ENCODE measurements at regions not wholly inside any gene's neighbourhood (a gene's known extent, or its start where the extent isn't known, plus 50 kb on each side); places are given as distances from the start of the nearest gene placed in this dataset.

DNA sequence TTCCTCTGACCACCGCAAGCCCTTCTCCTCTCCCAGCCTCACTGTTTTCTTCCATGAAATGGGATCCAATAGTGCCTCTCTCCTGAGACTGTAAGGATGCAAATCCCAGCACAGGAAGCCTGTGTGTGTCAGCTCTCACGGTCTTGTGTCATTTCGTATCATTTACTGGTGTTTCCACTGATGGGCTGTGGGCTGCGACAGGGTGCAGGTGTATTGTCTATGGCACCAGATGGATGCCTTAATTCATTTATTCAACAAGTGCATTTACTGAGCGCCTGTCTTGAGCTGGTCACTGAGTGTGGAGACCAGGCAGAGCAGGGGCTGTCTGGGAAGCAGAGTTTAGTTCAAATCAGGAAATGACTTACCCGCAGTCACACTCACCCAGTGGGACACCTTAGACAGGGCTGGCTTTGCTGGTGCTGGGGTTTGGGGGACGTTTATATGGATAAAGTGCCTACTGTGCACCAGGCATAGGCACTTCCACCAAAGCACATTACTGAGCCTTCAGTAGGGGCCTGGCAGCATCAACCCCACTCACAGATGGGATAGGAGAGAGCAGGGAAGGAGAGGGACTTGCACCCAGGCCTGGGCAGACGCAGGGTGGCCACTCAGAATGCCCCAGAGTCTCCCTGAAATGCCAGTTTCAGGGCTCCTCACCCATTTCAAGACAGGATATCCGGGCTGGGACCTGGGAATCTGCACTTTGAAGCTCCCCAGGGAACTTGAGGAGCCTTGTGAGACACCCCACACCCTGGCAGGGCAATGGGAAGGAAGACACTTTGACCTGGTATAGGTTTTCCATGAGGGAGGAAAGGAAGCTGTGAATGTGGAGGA lies 398.9 kb downstream of the MATN1 start:
- no peak overlapping the region for H3K4me3 ChIP-seq (replicated peaks in 1 of 3; ENCODE audit: insufficient read depth in 1 of 3, low read depth in 2 of 3, low read length in 3 of 3)
- H2AFZ ChIP-seq (ENCODE audit: low read length): no peak overlapping the region
- BruUV-seq (replicated peaks): no TSS peak
- DNase-seq (ENCODE audit: low spot score): no peak
- H3K27me3 ChIP-seq (ENCODE audit: control insufficient read depth in 1 of 2, insufficient read depth in 2 of 2, low read length in 2 of 2): peaks cover 1 to 4% of the 10 kb centered on the region in 2 experiments; a peak in 2 of 5 replicates
- no peaks in the 10 kb centered on the region for H3K79me2 ChIP-seq (ENCODE audit: insufficient read depth, low read length)
- H3K9me3 ChIP-seq (ENCODE audit: low read length): no peaks in the 10 kb centered on the region
- no peak overlapping the region for H3K27ac ChIP-seq (ENCODE audit: extremely low read length, insufficient read depth, low read length)
- no peak overlapping the region for H3K4me2 ChIP-seq (ENCODE audit: low read depth, low read length)
- H3K36me3 ChIP-seq (replicated peaks in 1 of 2; ENCODE audit: control insufficient read depth in 1 of 2, insufficient read depth in 2 of 2, low read length in 2 of 2): no peaks in the 10 kb centered on the region
- POLR2A ChIA-PET: no interaction called here
- no peak for FAIRE-seq
- H3K9ac ChIP-seq (ENCODE audit: insufficient read depth, low read depth, low read length): no peak overlapping the region
- no peaks in the 10 kb centered on the region for H4K20me1 ChIP-seq (ENCODE audit: insufficient read depth, low read length)
- no peaks in the 10 kb centered on the region for H3K4me1 ChIP-seq (ENCODE audit: insufficient read depth, low read length)
- no peak for TF ChIP-seq CENPX (CRISPR knock-in tag; IDR thresholded peaks at IDR 0.05)
- TF ChIP-seq ZNF33B (CRISPR knock-in tag; IDR thresholded peaks at IDR 0.05): no peak
- no peak for TF ChIP-seq NCOA2 (CRISPR knock-in tag; IDR thresholded peaks at IDR 0.05)
- TF ChIP-seq GFI1 (CRISPR knock-in tag; IDR thresholded peaks at IDR 0.05; ENCODE audit: borderline replicate concordance): no peak
- TF ChIP-seq SAP130 (CRISPR knock-in tag; IDR thresholded peaks at IDR 0.05; ENCODE audit: low read depth): no peak
- no peak for TF ChIP-seq YEATS2 (CRISPR knock-in tag; IDR thresholded peaks at IDR 0.05; ENCODE audit: borderline replicate concordance)
- TF ChIP-seq MAFG (CRISPR knock-in tag; IDR thresholded peaks at IDR 0.05): no peak
- TF ChIP-seq KAT7 (CRISPR knock-in tag; IDR thresholded peaks at IDR 0.05; ENCODE audit: borderline replicate concordance): no peak
- no peak for TF ChIP-seq ZFYVE20 (CRISPR knock-in tag; IDR thresholded peaks at IDR 0.05; ENCODE audit: borderline replicate concordance, low read depth)
- no peak for TF ChIP-seq ZNF652 (CRISPR knock-in tag; IDR thresholded peaks at IDR 0.05; ENCODE audit: borderline replicate concordance, low read depth)
- no peak for TF ChIP-seq SMAD3 (CRISPR knock-in tag; IDR thresholded peaks at IDR 0.05)
- TF ChIP-seq, protein P1, sequence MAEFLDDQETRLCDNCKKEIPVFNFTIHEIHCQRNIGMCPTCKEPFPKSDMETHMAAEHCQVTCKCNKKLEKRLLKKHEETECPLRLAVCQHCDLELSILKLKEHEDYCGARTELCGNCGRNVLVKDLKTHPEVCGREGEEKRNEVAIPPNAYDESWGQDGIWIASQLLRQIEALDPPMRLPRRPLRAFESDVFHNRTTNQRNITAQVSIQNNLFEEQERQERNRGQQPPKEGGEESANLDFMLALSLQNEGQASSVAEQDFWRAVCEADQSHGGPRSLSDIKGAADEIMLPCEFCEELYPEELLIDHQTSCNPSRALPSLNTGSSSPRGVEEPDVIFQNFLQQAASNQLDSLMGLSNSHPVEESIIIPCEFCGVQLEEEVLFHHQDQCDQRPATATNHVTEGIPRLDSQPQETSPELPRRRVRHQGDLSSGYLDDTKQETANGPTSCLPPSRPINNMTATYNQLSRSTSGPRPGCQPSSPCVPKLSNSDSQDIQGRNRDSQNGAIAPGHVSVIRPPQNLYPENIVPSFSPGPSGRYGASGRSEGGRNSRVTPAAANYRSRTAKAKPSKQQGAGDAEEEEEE (CRISPR knock-in tag; IDR thresholded peaks at IDR 0.05; ENCODE audit: borderline replicate concordance): no peak
- TF ChIP-seq, protein P2, sequence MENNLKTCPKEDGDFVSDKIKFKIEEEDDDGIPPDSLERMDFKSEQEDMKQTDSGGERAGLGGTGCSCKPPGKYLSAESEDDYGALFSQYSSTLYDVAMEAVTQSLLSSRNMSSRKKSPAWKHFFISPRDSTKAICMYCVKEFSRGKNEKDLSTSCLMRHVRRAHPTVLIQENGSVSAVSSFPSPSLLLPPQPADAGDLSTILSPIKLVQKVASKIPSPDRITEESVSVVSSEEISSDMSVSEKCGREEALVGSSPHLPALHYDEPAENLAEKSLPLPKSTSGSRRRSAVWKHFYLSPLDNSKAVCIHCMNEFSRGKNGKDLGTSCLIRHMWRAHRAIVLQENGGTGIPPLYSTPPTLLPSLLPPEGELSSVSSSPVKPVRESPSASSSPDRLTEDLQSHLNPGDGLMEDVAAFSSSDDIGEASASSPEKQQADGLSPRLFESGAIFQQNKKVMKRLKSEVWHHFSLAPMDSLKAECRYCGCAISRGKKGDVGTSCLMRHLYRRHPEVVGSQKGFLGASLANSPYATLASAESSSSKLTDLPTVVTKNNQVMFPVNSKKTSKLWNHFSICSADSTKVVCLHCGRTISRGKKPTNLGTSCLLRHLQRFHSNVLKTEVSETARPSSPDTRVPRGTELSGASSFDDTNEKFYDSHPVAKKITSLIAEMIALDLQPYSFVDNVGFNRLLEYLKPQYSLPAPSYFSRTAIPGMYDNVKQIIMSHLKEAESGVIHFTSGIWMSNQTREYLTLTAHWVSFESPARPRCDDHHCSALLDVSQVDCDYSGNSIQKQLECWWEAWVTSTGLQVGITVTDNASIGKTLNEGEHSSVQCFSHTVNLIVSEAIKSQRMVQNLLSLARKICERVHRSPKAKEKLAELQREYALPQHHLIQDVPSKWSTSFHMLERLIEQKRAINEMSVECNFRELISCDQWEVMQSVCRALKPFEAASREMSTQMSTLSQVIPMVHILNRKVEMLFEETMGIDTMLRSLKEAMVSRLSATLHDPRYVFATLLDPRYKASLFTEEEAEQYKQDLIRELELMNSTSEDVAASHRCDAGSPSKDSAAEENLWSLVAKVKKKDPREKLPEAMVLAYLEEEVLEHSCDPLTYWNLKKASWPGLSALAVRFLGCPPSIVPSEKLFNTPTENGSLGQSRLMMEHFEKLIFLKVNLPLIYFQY (CRISPR knock-in tag; IDR thresholded peaks at IDR 0.05; ENCODE audit: borderline replicate concordance): no peak
- TF ChIP-seq FOXK2 (IDR thresholded peaks at IDR 0.05): no peak
- TF ChIP-seq THYN1 (CRISPR knock-in tag; IDR thresholded peaks at IDR 0.05; ENCODE audit: borderline replicate concordance, low read depth): no peak
- TF ChIP-seq TSC22D2 (CRISPR knock-in tag; IDR thresholded peaks at IDR 0.05; ENCODE audit: borderline replicate concordance): no peak
- TF ChIP-seq TBX3 (IDR thresholded peaks at IDR 0.05; ENCODE audit: borderline replicate concordance): no peak
- WGBS (ENCODE audit: low lambda C conversion rate): 6% methylated on average over 4 of the region's 9 CpGs
- no peak for ATAC-seq
- intact Hi-C loops (cut with micrococcal nuclease; ENCODE audit: unreplicated experiment) (no loop called here), in situ Hi-C loops (cut with HindIII; ENCODE audit: extremely low pct_ligation_motif_present, low pct_unique_long_range_greater_than_20kb) (no loop called here)
- CTCF ChIA-PET (ENCODE audit: low intra/inter-chr PET ratio, low total read pairs): no interaction called here
